ENCODE measurements at regions not wholly inside any gene's neighbourhood (a gene's known extent, or its start where the extent isn't known, plus 50 kb on each side); places are given as distances from the start of the nearest gene placed in this dataset.

DNA sequence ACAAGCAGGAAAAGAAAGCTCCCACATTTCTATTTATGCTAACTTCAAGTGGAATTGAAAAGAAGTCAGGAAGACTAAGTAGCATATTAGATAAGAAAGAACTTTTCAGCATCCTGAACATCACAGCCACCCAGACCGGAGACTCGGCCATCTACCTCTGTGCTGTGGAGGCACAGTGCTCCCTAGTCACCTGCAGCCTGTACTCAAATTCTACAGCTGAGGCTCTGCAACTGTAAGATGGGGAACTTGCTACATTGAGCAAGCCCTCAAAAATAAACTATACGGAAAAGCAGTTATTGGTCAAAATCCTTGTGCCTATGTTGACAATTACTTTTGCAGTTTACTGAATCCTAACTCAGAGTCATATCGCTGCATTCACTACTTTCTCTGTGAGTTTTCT lies 361.9 kb downstream of the DAD1 start:
- Histone ChIP-seq H3K9me1 (ENCODE audit: insufficient read depth, low read length) (0 out of 2 replicates have a peak, but pooled peaks cover 4% of the 10 kb centered on the region), H2AK5ac (ENCODE audit: low read depth, low read length) (peak overlapping the region; percentile 6; the same call in 1 of the 2 replicates), H4K20me1 (ENCODE audit: insufficient read depth, low read length) (no peaks in the 10 kb centered on the region), H2AFZ (replicated peaks; ENCODE audit: low read length, poor library complexity) (no peak overlapping the region), H3K79me1 (ENCODE audit: low read depth in 1 of 2, low read length in 2 of 2) (no peaks in the 10 kb centered on the region), H3K9ac (ENCODE audit: low read depth, low read length) (no peak overlapping the region), H3K4me3 (ENCODE audit: insufficient read depth, low read depth, low read length) (no peak overlapping the region), H4K8ac (ENCODE audit: low read depth in 2 of 2, low read length in 2 of 2) (peak overlapping the region; percentile 66 to 87; a peak in 2 of 4 replicates), H2BK5ac (ENCODE audit: low read depth, low read length, poor library complexity, severe bottlenecking) (no peak overlapping the region), H3K14ac (replicated peaks; ENCODE audit: low read depth, low read length) (peak overlapping the region; percentile 73), H2BK20ac (ENCODE audit: low read depth, low read length) (peak overlapping the region; percentile 92; the same call in 1 of the 2 replicates), H3K9me3 (ENCODE audit: control insufficient read depth, insufficient read depth, low read length) (no peaks in the 10 kb centered on the region), H4K5ac (ENCODE audit: low read depth, low read length) (peak overlapping the region; percentile 39; the same call in 1 of the 2 replicates), H3K27ac (ENCODE audit: insufficient read depth, low read length) (no peak overlapping the region), H2BK120ac (ENCODE audit: low read depth, low read length) (peak overlapping the region; percentile 90), H3K4me1 (ENCODE audit: control insufficient read depth, insufficient read depth, low read length) (peaks cover 15% of the 10 kb centered on the region), H3K23ac (ENCODE audit: low read depth, low read length) (peak overlapping the region; percentile 64; the same call in 1 of the 2 replicates), H2BK15ac (ENCODE audit: low read depth, low read length) (peak overlapping the region; percentile 86; the same call in 2 of the 3 replicates), H2AK9ac (replicated peaks; ENCODE audit: low read depth, low read length, poor library complexity) (no peak overlapping the region), H3K18ac (ENCODE audit: low read depth, low read length) (peak overlapping the region; percentile 75; the same call in 1 of the 2 replicates), H3K36me3 (ENCODE audit: control insufficient read depth, insufficient read depth, low read length) (no peaks in the 10 kb centered on the region), H3K27me3 (ENCODE audit: control insufficient read depth, insufficient read depth, low read length) (no peaks in the 10 kb centered on the region), H3K4me2 (ENCODE audit: low read depth, low read length) (no peak overlapping the region), H4K91ac (ENCODE audit: insufficient read depth, low read depth, low read length) (peak overlapping the region; percentile 79), H3K4ac (ENCODE audit: low read depth, low read length) (peak overlapping the region; percentile 67), H3K56ac (ENCODE audit: extremely low read depth, insufficient read depth, low read length) (no peak overlapping the region)
- ATAC-seq (ENCODE audit: low read depth) = no peak
- POLR2A ChIA-PET (ENCODE audit: unreplicated experiment) = no interaction called here
- WGBS, 2 experiments (ENCODE audit: extremely low coverage in 2 of 2, insufficient read length in 1 of 2) = 100% methylated on average over 2 of the region's 4 CpGs; no CpG with 5 or more reads in 1 of the 2 experiments
- DNase-seq = no peak
- TF ChIP-seq MXI1 (IDR thresholded peaks at IDR 0.05; ENCODE audit: borderline replicate concordance, low read depth, low read length) (no peak), POLR2A (IDR thresholded peaks at IDR 0.05; ENCODE audit: low read depth, low read length) (no peak), FOS (IDR thresholded peaks at IDR 0.05; ENCODE audit: low read depth, low read length) (no peak), MAFK (IDR thresholded peaks at IDR 0.05; ENCODE audit: low read depth, low read length) (no peak), RAD21 (IDR thresholded peaks at IDR 0.05; ENCODE audit: low read length) (no peak), NFE2L2 (IDR thresholded peaks at IDR 0.05; ENCODE audit: low read depth, low read length) (no peak), MAZ (IDR thresholded peaks at IDR 0.05; ENCODE audit: borderline replicate concordance, low read depth, low read length) (no peak), RCOR1 (IDR thresholded peaks at IDR 0.05; ENCODE audit: insufficient replicate concordance, low read length) (no peak), BHLHE40 (IDR thresholded peaks at IDR 0.05; ENCODE audit: low read depth, low read length) (no peak), CHD1 (IDR thresholded peaks at IDR 0.05; ENCODE audit: low read depth, low read length) (no peak), RFX5 (IDR thresholded peaks at IDR 0.05; ENCODE audit: low read depth, low read length) (no peak), SMC3 (IDR thresholded peaks at IDR 0.05; ENCODE audit: low read depth, low read length) (no peak), CEBPB (IDR thresholded peaks at IDR 0.05; ENCODE audit: low read depth, low read length) (no peak)
- TF ChIP-seq, protein P1, sequence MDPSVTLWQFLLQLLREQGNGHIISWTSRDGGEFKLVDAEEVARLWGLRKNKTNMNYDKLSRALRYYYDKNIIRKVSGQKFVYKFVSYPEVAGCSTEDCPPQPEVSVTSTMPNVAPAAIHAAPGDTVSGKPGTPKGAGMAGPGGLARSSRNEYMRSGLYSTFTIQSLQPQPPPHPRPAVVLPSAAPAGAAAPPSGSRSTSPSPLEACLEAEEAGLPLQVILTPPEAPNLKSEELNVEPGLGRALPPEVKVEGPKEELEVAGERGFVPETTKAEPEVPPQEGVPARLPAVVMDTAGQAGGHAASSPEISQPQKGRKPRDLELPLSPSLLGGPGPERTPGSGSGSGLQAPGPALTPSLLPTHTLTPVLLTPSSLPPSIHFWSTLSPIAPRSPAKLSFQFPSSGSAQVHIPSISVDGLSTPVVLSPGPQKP (IDR thresholded peaks at IDR 0.05; ENCODE audit: borderline replicate concordance, low read depth, low read length) = no peak
- TF ChIP-seq, protein P2, sequence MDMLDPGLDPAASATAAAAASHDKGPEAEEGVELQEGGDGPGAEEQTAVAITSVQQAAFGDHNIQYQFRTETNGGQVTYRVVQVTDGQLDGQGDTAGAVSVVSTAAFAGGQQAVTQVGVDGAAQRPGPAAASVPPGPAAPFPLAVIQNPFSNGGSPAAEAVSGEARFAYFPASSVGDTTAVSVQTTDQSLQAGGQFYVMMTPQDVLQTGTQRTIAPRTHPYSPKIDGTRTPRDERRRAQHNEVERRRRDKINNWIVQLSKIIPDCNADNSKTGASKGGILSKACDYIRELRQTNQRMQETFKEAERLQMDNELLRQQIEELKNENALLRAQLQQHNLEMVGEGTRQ (IDR thresholded peaks at IDR 0.05; ENCODE audit: low read depth, low read length) = no peak
- TF ChIP-seq, protein P3, sequence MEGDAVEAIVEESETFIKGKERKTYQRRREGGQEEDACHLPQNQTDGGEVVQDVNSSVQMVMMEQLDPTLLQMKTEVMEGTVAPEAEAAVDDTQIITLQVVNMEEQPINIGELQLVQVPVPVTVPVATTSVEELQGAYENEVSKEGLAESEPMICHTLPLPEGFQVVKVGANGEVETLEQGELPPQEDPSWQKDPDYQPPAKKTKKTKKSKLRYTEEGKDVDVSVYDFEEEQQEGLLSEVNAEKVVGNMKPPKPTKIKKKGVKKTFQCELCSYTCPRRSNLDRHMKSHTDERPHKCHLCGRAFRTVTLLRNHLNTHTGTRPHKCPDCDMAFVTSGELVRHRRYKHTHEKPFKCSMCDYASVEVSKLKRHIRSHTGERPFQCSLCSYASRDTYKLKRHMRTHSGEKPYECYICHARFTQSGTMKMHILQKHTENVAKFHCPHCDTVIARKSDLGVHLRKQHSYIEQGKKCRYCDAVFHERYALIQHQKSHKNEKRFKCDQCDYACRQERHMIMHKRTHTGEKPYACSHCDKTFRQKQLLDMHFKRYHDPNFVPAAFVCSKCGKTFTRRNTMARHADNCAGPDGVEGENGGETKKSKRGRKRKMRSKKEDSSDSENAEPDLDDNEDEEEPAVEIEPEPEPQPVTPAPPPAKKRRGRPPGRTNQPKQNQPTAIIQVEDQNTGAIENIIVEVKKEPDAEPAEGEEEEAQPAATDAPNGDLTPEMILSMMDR (conservative IDR thresholded peaks at IDR 0.05; ENCODE audit: low read depth, low read length) = no peak
- in situ Hi-C loops (cut with MboI; ENCODE audit: low sequenced_read_pairs) (no loop called here), intact Hi-C loops (cut with micrococcal nuclease) (loop anchor here (5.0 kb wide), 2 partner anchors 50 to 70 kb away; no protein-coding TSS in a partner anchor), dilution Hi-C loops (cut with HindIII; ENCODE audit: low sequenced_read_pairs, unreplicated experiment) (no loop called here)
- CTCF ChIA-PET = interaction anchor here (0.5 to 2.7 kb wide), 5 partner anchors 70 to 343 kb away, joined by 3 to 9 read pairs (median 3); no protein-coding TSS in a partner anchor
- BruUV-seq (replicated peaks) = no TSS peak

All from IMR-90 (cell line).